ENCODE measurements at regions not wholly inside any gene's neighbourhood (a gene's known extent, or its start where the extent isn't known, plus 50 kb on each side); places are given as distances from the start of the nearest gene placed in this dataset.

DNA sequence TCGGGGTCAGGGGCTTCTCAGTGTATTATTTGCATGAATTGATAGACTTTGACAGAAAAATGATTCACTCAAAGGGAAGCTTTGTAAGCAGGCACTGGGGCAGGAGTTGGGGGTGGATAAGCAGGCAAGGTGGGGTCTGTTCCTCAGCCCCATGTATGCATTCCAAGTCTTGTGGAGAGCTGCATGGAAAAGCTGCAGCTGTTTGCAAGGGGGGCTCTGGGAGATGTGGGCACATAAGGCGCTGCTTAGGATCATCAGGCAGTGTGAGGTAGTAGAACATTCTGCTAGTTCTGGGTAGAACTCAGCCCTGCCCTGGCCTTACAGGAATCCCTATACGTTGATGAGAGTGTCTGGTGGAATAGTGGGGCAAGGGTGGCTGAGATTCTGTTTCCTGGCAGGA lies 154.2 kb upstream of the LRIG1 start:
- TF ChIP-seq, protein P1, sequence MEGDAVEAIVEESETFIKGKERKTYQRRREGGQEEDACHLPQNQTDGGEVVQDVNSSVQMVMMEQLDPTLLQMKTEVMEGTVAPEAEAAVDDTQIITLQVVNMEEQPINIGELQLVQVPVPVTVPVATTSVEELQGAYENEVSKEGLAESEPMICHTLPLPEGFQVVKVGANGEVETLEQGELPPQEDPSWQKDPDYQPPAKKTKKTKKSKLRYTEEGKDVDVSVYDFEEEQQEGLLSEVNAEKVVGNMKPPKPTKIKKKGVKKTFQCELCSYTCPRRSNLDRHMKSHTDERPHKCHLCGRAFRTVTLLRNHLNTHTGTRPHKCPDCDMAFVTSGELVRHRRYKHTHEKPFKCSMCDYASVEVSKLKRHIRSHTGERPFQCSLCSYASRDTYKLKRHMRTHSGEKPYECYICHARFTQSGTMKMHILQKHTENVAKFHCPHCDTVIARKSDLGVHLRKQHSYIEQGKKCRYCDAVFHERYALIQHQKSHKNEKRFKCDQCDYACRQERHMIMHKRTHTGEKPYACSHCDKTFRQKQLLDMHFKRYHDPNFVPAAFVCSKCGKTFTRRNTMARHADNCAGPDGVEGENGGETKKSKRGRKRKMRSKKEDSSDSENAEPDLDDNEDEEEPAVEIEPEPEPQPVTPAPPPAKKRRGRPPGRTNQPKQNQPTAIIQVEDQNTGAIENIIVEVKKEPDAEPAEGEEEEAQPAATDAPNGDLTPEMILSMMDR (IDR thresholded peaks at IDR 0.05; ENCODE audit: insufficient read depth, low read length, poor library complexity, severe bottlenecking): no peak
- TF ChIP-seq EZH2phosphoT487 (conservative IDR thresholded peaks at IDR 0.05; ENCODE audit: low read length): no peak

Data from SU-DHL-6 (cell line).